ENCODE measurements at regions not wholly inside any gene's neighbourhood (a gene's known extent, or its start where the extent isn't known, plus 50 kb on each side); places are given as distances from the start of the nearest gene placed in this dataset.
"Not testable (repeated sequence)": the region's sequence is repeated elsewhere in the genome, so short reads cannot be mapped to it uniquely, and the experiment has no call there.

DNA sequence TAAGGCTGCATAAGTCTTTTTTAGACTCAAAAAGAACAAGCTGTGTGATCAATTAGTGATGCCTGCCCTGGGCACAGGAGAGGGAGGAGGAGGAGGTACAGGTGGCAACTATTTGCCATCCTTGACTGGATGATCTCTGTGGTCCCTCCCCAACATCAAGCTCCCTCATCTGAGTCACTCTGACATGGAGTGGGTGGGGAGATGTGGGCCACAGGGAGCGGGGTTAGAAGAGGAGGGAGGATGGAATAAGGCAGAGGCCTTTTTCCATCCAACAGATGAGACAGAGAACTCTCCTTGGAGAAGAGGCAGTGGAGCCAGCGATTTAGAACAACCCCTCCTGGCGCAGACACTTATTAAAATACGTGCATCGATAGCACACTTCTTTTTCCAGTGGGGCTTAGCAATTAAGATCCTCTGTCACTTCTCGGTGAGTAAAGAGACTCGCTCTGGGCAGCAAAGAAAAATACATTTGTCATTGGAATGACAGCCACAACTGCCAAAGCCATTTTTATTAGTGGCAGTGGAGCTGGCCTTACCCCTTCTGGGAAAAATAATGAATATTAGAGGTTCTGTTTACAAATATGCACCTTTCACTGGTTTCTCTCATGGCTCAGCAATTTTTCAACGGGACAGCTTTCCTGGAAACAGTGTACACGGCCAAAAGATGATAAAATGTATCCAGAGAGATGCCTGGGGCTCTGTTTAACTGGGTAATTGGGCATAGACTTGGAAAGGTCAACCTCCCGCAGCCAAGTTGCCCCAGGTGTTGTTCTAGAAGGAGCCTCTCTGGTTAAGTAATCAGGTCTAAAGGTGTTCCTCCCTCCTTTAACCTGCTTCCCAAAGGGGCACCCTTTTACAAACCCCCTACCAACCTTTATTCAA is 238.4 kb upstream of the CXCR4 start:
- no peak overlapping the region for H3K4me3 ChIP-seq (ENCODE audit: low read depth, low read length)
- no peak for DNase-seq (ENCODE audit: low read depth)

DNA sequence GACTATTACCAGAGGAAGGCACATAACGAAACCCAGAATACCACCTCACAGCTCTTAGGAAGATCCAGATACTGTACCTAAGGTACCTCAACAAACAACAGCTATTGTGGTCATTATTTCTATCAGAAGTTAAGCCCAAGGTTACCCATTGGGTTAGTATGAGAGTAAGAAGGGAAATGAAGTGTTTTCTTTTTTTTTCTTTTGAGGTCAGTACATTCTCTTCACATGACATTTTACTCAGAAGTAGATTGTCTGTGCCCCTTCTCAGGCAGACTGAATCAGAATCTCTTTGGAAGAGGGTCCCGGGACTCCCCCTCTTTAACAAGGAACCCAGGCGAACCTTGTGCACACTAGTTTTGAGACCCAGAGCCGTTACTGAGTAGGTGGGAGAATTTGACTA is 233.7 kb upstream of the CXCR4 start:
- no peak overlapping the region for H3K4me3 ChIP-seq (ENCODE audit: low read depth, low read length)
- DNase-seq (ENCODE audit: low read depth): no peak

DNA sequence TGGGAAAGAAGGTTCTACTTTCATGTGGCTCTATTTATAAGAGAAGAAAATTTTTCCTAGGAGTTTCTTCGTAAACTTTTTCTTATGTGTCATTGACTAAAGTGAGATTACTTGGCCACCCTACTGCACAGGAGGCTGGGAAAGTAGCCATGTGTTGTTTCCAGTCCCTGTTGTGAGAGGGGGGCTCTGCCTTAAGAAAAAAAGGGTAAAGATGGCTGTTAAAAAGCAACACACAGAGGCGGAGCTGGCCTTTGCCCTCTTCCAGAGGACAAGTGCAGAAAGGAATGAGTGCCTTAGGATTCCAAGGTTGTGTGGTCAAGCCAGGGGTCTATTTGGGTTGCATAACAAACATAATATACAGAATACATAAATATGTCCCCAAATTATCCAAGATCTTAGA is 230.0 kb upstream of the CXCR4 start:
- no peak for DNase-seq (ENCODE audit: low read depth)
- H3K4me3 ChIP-seq (ENCODE audit: low read depth, low read length): no peak overlapping the region

- DNase-seq (ENCODE audit: low read depth): no peak
- H3K4me3 ChIP-seq (ENCODE audit: low read depth, low read length): no peak overlapping the region
These were observed 226.4 kb upstream of the CXCR4 start for GRCh38 chr2:136344339-136344738.

DNA sequence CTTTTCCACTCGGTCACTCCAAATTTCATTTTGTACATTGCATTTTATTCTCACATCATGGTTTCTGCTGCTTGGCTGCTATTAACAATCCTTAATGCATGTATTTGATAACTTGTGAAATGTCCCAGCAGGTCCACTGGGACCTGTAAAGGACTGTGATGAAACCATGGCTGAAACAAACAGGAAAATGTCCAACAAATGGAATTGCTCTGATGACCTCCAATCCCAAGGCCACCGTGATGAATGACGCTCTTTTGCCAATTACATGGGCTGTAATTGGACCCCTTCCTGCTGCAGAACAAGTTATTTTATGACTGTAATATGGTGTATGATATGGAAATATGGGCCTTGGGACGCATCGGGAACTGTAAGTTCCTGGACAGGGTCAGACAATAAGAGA is 224.2 kb upstream of the CXCR4 start:
- no peak overlapping the region for H3K4me3 ChIP-seq (ENCODE audit: low read depth, low read length)
- DNase-seq (ENCODE audit: low read depth): no peak

DNA sequence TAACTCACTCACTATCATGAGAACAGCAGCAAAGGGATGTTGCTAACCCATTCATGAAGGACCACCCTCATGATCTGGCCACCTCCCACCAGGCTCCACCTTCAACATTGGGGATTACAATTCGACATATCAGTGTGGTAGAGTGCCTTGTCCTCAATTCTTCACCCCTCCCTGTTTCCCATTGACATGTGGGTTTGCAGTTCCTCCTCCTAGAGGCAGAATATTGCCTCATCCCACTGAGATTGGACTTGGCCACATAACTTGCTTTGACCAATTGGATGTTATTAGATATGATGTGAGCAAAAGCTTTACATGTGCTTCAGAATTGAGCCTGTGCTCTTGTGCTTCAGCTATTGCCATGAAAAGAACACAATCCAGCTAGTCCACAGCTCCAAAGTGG is 217.0 kb upstream of the CXCR4 start:
- DNase-seq (ENCODE audit: low read depth): no peak
- no peak overlapping the region for H3K4me3 ChIP-seq (ENCODE audit: low read depth, low read length)

- no peak overlapping the region for H3K4me3 ChIP-seq (ENCODE audit: low read depth, low read length)
- no peak for DNase-seq (ENCODE audit: low read depth)
These were observed 214.6 kb upstream of the CXCR4 start for GRCh38 chr2:136332436-136333095.

DNA sequence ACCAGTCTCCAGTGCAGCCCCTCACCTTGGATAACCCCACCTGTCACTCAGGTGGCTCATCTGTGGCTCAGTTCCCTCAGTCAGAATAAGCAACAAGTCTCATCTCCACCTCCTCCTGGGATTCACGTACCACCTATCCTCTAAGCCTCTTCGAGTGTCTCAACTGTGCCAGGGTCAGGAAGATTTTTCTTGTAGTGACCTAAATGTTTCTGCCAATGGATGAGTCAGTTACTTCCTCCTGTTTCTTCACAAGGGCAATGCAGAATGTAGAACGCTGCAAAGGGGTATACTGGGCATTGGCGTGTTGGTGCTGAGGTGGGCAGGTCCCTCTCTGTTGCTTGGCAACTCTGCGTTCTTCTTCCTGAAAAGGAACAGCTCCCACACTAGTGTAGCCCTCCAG is 213.3 kb upstream of the CXCR4 start:
- DNase-seq (ENCODE audit: low read depth): no peak

DNA sequence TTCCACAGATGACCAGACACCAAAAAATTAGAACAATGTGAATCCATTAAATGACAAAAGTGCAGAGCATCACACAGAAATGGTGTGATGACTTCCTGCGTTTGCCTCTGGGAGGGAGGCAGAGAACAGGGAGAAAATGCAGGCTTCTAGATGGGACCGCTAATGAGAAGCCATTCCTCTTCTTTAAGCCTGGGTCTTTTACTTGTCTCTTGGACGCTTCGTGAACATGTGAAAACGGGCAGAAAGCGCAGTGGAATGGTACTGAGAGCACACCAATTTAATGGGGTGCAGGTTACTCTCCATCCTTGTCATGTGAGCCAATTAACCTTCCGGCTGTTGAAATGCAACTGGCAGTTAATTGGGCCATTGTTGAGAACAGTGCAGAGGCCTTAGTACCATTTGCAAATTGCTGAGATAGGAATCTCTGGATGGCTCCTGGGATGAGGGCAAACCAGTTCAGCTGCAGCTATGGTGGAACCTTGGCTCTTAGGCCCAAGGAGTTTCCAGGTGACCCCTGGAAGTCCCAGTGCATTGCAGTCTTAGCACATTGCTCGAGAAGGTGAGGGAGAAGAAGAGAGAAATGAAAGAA is 210.4 kb upstream of the CXCR4 start:
- H3K4me3 ChIP-seq (ENCODE audit: low read depth, low read length): no peak overlapping the region
- no peak for DNase-seq (ENCODE audit: low read depth)

More for the DNA sequence above, 213.3 kb upstream of the CXCR4 start:
- no peak overlapping the region for H3K4me3 ChIP-seq (ENCODE audit: low read depth, low read length)

- no peak overlapping the region for H3K4me3 ChIP-seq (ENCODE audit: low read depth, low read length)
- DNase-seq (ENCODE audit: low read depth): no peak
These were observed 209.4 kb upstream of the CXCR4 start for GRCh38 chr2:136327162-136327852.

DNA sequence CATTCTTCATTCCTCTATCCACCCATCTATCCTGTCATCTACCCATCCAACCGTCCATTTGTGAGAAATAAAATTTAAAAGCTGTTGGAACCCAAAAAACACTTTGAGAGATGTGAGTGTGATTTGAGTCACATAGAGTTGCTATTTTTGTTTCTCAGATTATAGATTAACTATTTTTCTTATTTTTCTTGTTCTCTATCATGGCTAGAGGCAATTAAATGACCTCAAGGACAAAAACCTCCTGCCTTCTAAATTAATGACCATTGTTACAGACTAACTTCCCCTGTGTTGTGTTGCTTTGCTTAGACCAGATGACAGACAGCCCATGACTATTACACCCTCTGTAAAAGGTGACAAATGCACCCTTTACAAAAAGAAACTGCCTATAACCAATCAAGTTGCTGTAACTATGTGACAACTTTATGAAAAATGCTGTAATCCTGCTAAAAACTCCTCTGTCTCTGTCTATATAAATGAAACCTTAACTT is 207.9 kb upstream of the CXCR4 start:
- DNase-seq (ENCODE audit: low read depth): no peak
- H3K4me3 ChIP-seq (ENCODE audit: low read depth, low read length): no peak overlapping the region

- no peak overlapping the region for H3K4me3 ChIP-seq (ENCODE audit: low read depth, low read length)
- no peak for DNase-seq (ENCODE audit: low read depth)
These were observed 207.0 kb upstream of the CXCR4 start for GRCh38 chr2:136324966-136325365.

GRCh38 chr2:136323935-136324334 is 206.0 kb upstream of the CXCR4 start:
- DNase-seq (ENCODE audit: low read depth): no peak
- H3K4me3 ChIP-seq (ENCODE audit: low read depth, low read length): no peak overlapping the region

DNA sequence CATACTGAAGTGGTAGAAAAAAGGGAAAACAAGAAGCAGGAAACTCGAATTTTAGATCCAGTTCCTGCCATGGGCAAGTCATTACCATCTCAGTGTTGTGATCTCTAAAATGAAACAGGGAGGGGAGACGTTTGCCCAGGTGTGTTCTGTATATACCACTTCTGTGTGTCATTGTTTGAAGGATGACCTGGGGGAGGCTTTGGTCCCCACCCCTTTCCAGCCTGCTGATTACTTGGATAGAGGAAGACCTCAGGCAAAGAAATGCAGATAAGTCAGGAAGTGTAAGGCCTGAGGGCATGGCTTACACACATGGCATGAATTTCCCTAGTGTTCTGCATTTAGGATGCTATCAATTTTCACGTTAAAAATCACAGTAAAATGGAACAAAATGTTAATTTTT is 205.2 kb upstream of the CXCR4 start:
- DNase-seq (ENCODE audit: low read depth): no peak
- no peak overlapping the region for H3K4me3 ChIP-seq (ENCODE audit: low read depth, low read length)

DNA sequence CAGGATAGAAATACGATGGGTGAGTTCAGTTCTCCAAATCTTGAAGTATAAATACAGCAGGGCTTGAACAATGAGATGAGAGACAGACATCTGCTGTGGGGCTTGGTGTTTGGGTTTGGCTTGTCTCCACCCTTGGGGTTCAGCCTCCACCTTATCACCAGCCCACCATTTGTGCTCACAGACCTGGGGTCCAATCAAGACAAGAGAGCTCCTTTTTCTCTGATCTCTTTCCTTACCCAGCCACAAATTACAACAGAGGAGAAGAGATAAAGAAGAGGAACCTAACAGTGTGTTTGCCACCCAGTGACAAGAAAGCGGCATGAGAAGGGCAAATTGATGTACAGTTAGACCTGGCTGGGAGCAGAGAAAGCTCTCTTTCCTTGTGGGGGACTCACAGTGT is 204.5 kb upstream of the CXCR4 start:
- no peak for DNase-seq (ENCODE audit: low read depth)
- no peak overlapping the region for H3K4me3 ChIP-seq (ENCODE audit: low read depth, low read length)

DNA sequence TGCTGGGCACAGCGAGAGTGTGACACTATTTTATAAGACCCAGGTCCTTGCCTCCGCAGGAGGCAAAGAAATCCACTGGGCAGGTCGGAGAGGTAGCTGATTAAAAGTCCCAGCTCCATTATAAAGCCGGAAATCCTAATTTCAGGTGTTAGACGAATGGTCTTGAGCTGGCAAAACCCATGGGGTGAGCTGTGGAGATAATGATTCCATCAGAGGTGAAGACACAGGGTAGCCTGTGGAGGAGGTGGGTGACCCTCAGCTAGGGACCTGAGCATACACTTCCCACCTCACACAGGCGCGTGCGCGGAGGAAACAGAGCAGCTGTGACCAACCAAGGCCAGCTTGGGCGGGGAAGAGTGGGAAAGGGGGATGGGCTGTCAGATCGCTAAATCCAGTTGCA is 201.7 kb upstream of the CXCR4 start:
- no peak overlapping the region for H3K4me3 ChIP-seq (ENCODE audit: low read depth, low read length)
- no peak for DNase-seq (ENCODE audit: low read depth)

- no peak for DNase-seq (ENCODE audit: low read depth)
These were observed 201.3 kb upstream of the CXCR4 start for GRCh38 chr2:136319237-136319636.

DNA sequence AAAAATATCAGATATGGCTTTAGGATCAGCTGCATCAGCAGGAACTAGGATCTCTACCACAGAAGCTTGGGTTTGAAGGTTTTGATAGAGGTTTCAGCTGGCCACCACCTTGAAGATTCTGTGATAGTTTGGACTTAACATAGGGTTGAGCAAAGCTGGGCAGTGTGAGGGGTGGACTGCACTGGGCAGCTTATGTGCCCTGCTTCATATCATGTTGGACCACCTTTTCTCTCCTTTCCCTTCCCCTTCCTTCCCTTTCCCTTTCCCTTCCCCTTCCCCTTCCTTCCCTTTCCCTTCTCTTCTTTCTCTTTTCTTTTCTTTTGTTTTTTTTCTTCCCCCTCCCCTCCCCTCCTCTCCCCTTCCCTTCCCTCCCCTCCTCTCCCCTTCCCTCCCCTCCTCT is 196.3 kb upstream of the CXCR4 start:
- no peak overlapping the region for H3K4me3 ChIP-seq (ENCODE audit: low read depth, low read length)
- no peak for DNase-seq (ENCODE audit: low read depth)

More at GRCh38 chr2:136319237-136319636, 201.3 kb upstream of the CXCR4 start:
- H3K4me3 ChIP-seq (ENCODE audit: low read depth, low read length): no peak overlapping the region

DNA sequence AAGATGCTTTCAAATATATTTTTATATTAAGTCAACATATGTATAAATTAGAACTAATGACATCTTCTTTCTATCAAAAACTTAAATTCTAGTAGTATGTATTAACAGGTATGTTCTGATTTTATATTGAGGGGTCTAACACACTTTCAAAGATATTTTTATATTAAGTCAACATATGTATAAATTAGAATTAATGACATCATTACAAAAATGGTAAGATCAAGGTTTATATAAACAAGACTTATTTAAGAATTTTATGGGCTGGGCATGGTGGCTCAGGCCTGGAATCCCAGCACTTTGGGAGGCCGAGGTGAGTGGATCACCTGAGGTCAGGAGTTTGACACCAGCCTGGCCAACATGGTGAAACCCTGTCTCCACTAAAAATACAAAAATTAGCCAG is 194.6 kb upstream of the CXCR4 start:
- not testable (repeated sequence) for H3K4me3 ChIP-seq (ENCODE audit: low read depth, low read length); DNase-seq (ENCODE audit: low read depth)
